Activated naive CD4-positive, alpha-beta T cell treated with anti-CD3 and anti-CD28 coated beads for 36 hours (primary cell): ENCODE measurements at regions not wholly inside any gene's neighbourhood (a gene's known extent, or its start where the extent isn't known, plus 50 kb on each side); places are given as distances from the start of the nearest gene placed in this dataset.

Source experiments
- CTCF ChIA-PET: fragments of 350-600 bp; sonication (Branson Sonifier 250); formaldehyde crosslinking; loops from one replicate; lab custom pipeline; 2021; ENCODE audit warnings: antibody characterized with exemption; lab: Charles Lee
- DNase-seq: peaks from one replicate; pipeline ENCODE4 v3.0.0-alpha.2; 2020
- H3K27ac Mint-ChIP-seq: one replicate; pipeline ENCODE4 v1.8.0; 2021; ENCODE audit warnings: mild to moderate bottlenecking, mixed read lengths
- H3K27me3 Mint-ChIP-seq: one replicate; pipeline ENCODE4 v1.8.0; 2021; ENCODE audit warnings: low read depth, mixed read lengths
- H3K36me3 Mint-ChIP-seq: one replicate; pipeline ENCODE4 v1.8.0; 2021; ENCODE audit warnings: low read depth, mixed read lengths
- H3K4me1 Mint-ChIP-seq: one replicate; pipeline ENCODE4 v1.8.0; 2021; ENCODE audit warnings: low read depth, mixed read lengths
- H3K4me3 Mint-ChIP-seq: one replicate; pipeline ENCODE4 v1.8.0; 2021; ENCODE audit warnings: mild to moderate bottlenecking, moderate library complexity, mixed read lengths
- H3K9me3 Mint-ChIP-seq: one replicate; pipeline ENCODE4 v1.8.0; 2021; ENCODE audit warnings: mixed read lengths
- intact Hi-C: fragments of 100-400 bp; cut with micrococcal nuclease; formaldehyde crosslinking; loops from one replicate; pipeline ENCODE4 v1.15.1; 2023

DNA sequence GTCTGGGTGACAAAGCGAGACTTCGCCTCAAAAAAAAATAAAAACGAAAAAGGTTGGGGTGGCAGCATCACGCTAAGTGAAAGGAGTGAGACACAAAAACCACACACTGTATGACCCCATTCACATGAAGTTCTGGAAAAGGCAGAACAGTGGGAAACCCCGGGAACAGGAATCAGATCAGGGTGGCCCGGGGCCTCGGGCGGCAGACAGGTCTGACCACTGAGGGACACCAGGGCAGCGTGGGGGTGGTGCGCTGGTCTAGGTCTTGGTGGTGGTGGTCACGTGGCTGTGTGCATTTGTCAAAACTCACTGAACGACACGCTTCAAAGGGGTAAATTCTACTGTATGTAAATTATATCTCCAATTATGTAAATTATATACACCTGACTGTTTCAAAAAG lies 79.7 kb upstream of the PRR20G start:
- Mint-ChIP-seq H3K27me3 (peaks cover 19% of the 10 kb centered on the region), H3K4me3 (no peak overlapping the region), H3K36me3 (no peaks in the 10 kb centered on the region), H3K4me1 (no peaks in the 10 kb centered on the region), H3K9me3 (no peaks in the 10 kb centered on the region), H3K27ac (no peak overlapping the region)
- intact Hi-C loops, result no loop called here
- no peak for DNase-seq
- CTCF ChIA-PET, result interaction anchor here (1.0 kb wide), 1 partner anchor 179 kb away, joined by 3 read pairs; no protein-coding TSS in a partner anchor

DNA sequence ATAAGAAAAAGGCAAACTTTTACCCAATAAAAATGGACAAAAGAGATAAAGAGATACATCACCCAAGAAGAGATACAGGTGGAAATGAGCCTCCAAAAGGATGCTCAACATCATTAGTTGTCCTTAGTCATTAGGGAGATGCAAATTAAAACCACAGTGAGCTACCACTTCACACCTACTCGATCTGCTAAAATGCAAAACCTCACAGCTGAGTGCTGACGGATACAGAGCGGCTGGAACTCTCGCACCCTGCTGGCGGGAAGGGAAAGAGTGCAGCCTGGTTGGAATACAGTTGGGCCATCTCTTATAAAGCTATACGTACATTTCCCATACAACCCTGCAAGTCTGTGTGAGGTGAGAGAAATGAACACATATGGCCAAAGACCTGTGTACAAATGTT lies 78.5 kb upstream of the PRR20G start:
- Mint-ChIP-seq H3K4me1 (no peaks in the 10 kb centered on the region), H3K9me3 (no peaks in the 10 kb centered on the region), H3K27ac (no peak overlapping the region), H3K4me3 (no peak overlapping the region), H3K27me3 (peaks cover 13% of the 10 kb centered on the region), H3K36me3 (no peaks in the 10 kb centered on the region)
- no peak for DNase-seq
- CTCF ChIA-PET, result no interaction called here
- intact Hi-C loops, result no loop called here

DNA sequence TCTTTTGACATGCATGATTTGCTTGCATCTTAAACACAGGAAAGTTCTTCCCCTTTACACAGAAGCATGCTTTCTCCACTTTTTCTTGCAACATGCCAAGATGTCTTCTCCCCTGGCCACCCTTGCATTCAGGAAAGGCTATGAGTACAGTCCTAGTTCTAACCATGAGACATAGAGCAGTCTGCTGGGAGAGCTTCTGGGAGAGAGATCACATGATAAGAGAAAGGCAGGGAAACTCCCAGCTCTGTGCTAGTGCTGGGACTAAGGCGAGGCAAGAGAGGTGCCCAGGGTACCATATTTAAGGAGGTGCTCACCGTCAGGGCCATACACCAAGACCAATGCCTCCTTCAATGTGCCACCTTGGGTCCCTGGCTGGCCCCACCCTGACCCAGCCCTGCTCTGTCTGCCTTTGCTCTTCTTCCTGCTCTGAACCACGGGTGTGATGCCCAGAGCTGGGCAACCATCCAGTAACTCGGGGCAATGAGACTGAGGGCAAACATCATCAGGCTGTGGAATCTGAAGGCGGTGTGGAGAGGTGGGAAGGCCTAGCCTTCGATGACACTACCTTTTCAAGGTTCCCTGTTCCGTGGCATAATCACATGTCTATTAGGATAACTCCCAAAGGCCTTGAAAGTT lies 77.4 kb upstream of the PRR20G start:
- DNase-seq, result no peak
- no peak overlapping the region for H3K27ac Mint-ChIP-seq
- CTCF ChIA-PET, result no interaction called here

DNA sequence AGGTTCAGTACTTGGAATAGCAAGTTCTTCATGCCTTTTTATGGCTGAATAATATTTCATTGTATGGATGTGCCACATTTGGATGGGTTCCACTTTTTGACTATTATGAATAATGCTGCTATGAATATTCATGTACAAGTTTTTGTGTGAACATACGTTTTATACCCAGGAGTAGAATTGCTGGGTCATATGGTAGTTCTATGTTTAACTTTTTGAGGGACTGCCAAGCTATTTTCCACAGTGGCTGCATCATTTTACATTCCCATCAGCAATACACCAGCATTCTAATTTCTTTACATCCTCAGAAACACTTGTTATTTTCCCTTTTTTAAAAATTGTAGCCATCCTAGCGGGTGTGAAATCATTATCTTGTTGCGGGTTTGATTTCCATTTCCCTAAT lies 76.0 kb upstream of the PRR20G start:
- H3K27me3 Mint-ChIP-seq, result peaks cover 8% of the 10 kb centered on the region
- intact Hi-C loops, result no loop called here
- no peak for DNase-seq
- H3K27ac Mint-ChIP-seq, result no peak overlapping the region
- H3K9me3 Mint-ChIP-seq, result no peaks in the 10 kb centered on the region
- H3K4me3 Mint-ChIP-seq, result no peak overlapping the region
- CTCF ChIA-PET, result no interaction called here
- H3K4me1 Mint-ChIP-seq, result no peaks in the 10 kb centered on the region
- H3K36me3 Mint-ChIP-seq, result no peaks in the 10 kb centered on the region

More for the DNA sequence above, 77.4 kb upstream of the PRR20G start:
- Mint-ChIP-seq H3K9me3 (no peaks in the 10 kb centered on the region), H3K36me3 (no peaks in the 10 kb centered on the region), H3K4me1 (no peaks in the 10 kb centered on the region), H3K4me3 (no peak overlapping the region), H3K27me3 (peaks cover 11% of the 10 kb centered on the region)
- intact Hi-C loops, result no loop called here

DNA sequence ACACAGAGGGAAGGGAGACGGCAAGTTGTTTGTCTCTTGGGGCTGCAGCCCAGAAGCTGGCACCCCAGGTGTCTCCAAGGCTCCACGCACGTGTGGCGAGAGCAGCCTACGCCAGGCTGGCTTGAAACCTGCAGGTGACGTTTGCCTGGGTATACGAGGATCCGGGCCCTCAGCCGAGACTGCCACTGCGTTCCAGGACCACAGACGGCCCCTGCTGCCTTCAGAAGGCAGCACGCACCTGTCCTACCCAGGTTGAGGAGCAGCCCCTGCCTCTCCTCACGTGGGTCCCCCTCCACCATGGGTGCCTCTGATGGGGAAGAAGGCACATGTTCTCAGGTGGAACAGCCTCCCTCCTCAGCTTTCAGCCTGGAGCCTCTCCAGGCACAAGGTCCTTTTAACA lies 75.3 kb upstream of the PRR20G start:
- Mint-ChIP-seq H3K27me3 (peaks cover 14% of the 10 kb centered on the region), H3K4me3 (no peak overlapping the region), H3K9me3 (no peaks in the 10 kb centered on the region), H3K4me1 (no peaks in the 10 kb centered on the region), H3K27ac (no peak overlapping the region), H3K36me3 (no peaks in the 10 kb centered on the region)
- DNase-seq, result no peak
- intact Hi-C loops, result no loop called here
- CTCF ChIA-PET, result no interaction called here

DNA sequence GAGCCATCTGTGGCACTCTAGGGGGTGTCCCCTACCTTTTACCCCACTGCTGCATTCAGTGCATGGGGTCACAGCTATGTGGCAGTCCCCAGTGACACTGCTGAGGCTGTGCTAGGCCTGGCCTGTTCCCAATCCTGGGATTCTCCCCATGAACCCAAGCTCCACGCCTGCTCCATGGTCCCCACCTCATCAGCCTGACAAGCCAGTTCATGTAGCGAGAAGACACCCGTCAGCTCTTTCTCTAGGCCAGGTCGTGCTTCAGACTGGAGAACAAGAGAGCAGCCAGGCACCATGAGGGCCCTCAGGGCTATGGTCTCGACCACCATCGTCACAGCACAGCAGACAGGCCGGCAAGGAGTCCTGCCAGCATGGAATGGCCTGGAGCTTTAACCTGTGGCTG lies 72.8 kb upstream of the PRR20G start:
- H3K27ac Mint-ChIP-seq, result no peak overlapping the region
- no peaks in the 10 kb centered on the region for H3K36me3 Mint-ChIP-seq
- DNase-seq, result no peak
- no peak overlapping the region for H3K4me3 Mint-ChIP-seq
- no peaks in the 10 kb centered on the region for H3K4me1 Mint-ChIP-seq
- peaks cover 14% of the 10 kb centered on the region for H3K9me3 Mint-ChIP-seq
- peaks cover 10% of the 10 kb centered on the region for H3K27me3 Mint-ChIP-seq
- intact Hi-C loops, result no loop called here
- CTCF ChIA-PET, result no interaction called here

DNA sequence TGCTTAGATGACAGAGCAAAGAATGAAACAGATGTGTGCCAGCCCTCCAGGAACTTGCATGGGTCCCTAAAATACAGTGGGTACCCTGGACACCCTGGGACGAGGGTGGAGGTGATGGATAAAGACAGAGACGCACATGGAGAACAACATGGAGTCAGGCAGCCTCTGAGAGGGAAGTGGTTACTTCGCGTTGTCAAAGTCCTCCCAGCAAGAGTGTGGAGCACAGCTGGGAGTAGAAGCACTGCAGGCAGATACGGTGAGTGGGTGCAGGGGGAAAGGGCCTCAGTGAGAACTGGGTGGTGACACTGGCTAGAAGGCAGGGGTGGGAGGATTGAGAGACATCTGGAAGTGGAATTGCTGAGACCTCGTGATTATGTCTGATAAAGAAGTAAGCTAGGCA lies 70.8 kb upstream of the PRR20G start:
- CTCF ChIA-PET, result interaction anchor here (0.6 kb wide), 1 partner anchor 190 kb away, joined by 3 read pairs; no protein-coding TSS in a partner anchor
- Mint-ChIP-seq H3K4me3 (no peak overlapping the region), H3K4me1 (no peaks in the 10 kb centered on the region), H3K9me3 (peaks cover 14% of the 10 kb centered on the region), H3K27ac (no peak overlapping the region), H3K27me3 (peaks cover 5% of the 10 kb centered on the region), H3K36me3 (no peaks in the 10 kb centered on the region)
- no peak for DNase-seq
- intact Hi-C loops, result no loop called here

DNA sequence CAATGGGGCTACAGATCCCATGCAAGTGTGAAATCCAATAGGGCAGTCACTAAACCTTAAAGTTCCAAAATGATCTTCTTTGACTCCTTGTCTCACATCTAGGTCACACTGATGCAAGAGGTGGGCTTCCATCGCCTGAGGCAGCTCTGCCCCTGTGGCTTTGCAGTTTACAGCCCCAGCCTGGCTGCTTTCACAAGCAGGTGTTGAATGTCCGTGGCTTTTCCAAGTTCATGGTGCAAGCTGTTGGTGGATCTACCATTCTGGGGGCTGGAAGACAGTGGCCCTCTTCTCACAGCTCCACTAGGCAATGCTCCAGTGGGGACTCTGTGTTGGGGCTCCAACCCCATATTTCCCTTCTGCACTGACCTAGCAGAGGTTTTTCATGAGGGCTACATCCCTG lies 68.5 kb upstream of the PRR20G start:
- H3K27me3 Mint-ChIP-seq, result peaks cover 8% of the 10 kb centered on the region
- CTCF ChIA-PET, result interaction anchor here (0.6 kb wide), 1 partner anchor 596 kb away, joined by 3 read pairs; no protein-coding TSS in a partner anchor
- H3K9me3 Mint-ChIP-seq, result peaks cover 14% of the 10 kb centered on the region
- H3K4me1 Mint-ChIP-seq, result no peaks in the 10 kb centered on the region
- H3K27ac Mint-ChIP-seq, result no peak overlapping the region
- H3K4me3 Mint-ChIP-seq, result no peak overlapping the region
- H3K36me3 Mint-ChIP-seq, result no peaks in the 10 kb centered on the region
- intact Hi-C loops, result no loop called here
- DNase-seq, result no peak

DNA sequence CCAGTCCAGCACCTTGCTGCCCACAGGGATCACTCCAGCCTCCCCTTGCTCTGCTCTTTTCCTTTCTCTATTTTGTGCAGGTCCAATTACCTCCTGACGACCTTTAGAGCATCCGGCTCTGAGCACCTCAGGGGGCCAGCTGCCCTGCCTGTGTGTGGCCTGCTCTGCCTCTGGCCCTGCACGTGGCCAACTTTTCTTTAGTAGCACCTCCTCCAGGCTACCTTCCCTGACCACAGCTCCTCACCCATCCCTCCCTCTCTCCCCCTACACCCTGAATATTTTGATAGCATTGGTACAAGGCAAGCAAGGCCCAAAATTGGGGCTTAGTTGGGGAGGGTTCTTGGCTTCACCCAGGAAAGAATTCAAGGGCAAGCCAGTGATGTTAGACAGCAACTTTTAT lies 66.9 kb upstream of the PRR20G start:
- no peaks in the 10 kb centered on the region for H3K36me3 Mint-ChIP-seq

DNA sequence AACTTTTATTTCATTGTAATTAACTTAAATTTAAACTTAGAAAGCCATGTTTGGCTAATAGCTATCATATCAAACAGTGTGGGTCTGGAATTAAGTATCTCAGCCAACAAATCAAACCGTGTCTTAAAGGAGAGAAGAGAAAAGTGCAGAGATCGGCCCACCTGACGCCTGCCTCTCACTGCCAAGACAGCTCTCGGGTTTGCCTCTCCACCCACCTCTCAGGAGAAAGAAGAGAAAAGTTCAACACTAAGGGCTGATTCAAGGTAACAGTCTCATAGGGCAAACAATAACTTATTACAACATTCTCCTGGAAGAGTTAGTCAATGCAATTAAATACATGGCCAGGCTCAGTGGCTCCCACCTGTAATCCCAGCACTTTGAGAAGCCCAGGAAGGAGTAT lies 64.8 kb upstream of the PRR20G start:
- Mint-ChIP-seq H3K27me3 (peaks cover 12% of the 10 kb centered on the region), H3K36me3 (no peaks in the 10 kb centered on the region), H3K27ac (no peak overlapping the region), H3K4me3 (no peak overlapping the region), H3K4me1 (no peaks in the 10 kb centered on the region), H3K9me3 (peaks cover 14% of the 10 kb centered on the region)
- no peak for DNase-seq
- intact Hi-C loops, result no loop called here
- CTCF ChIA-PET, result no interaction called here

More for the DNA sequence above, 66.9 kb upstream of the PRR20G start:
- Mint-ChIP-seq H3K4me1 (no peaks in the 10 kb centered on the region), H3K4me3 (no peak overlapping the region), H3K9me3 (peaks cover 14% of the 10 kb centered on the region), H3K27me3 (peaks cover 17% of the 10 kb centered on the region), H3K27ac (no peak overlapping the region)
- intact Hi-C loops, result no loop called here
- no peak for DNase-seq
- CTCF ChIA-PET, result no interaction called here

DNA sequence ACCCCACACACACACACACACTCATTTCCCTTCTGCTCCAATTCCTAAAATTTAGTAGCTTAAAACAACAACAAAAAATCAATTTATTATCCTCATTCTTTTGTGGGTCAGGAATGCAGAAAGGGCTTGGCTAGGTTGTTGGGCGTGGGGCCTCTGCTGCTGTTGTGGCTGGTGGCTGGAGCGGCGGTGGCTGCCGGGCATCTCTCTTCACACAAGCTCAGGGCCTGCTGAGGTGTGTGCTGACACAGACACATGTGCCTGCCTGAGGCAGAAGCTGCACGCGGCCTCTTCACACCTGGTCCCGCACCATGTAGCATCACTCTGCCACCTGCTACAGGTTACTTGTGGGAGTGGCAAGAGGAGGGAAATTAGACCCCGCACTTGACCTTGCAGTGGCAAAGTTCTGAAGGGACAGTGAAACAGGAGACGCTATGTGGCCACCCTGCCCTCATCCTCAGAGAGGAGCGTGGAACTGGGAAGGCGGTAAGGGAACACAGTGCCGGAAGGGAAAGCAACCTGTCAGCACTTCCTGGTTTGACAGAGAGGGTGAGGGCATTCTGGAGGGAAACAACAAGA lies 64.0 kb upstream of the PRR20G start:
- Mint-ChIP-seq H3K4me3 (no peak overlapping the region), H3K27me3 (peaks cover 12% of the 10 kb centered on the region), H3K9me3 (peaks cover 8% of the 10 kb centered on the region), H3K36me3 (no peaks in the 10 kb centered on the region), H3K4me1 (no peaks in the 10 kb centered on the region), H3K27ac (no peak overlapping the region)
- intact Hi-C loops, result no loop called here
- DNase-seq, result no peak
- CTCF ChIA-PET, result no interaction called here

DNA sequence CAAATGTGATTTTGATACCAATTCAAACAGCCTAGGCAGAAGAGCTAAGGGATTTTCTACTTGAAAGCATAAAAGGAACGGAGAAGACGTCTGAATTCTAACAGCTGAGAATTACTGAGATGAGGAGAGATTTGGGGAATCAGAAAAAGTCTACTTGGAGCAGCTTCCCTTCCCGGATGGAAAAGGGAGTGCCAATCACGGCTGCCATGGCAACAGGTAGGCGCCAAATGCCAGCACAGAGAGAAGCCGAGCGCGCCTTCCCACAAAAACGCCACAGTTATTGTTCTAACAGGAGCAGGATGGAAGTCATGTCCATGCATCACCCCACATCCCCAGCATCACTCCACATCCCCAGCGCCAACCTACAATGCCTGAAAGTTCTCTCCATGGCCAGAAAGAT lies 63.5 kb upstream of the PRR20G start:
- Mint-ChIP-seq H3K27me3 (peaks cover 15% of the 10 kb centered on the region), H3K9me3 (peaks cover 7% of the 10 kb centered on the region), H3K4me1 (no peaks in the 10 kb centered on the region), H3K4me3 (no peak overlapping the region), H3K27ac (no peak overlapping the region), H3K36me3 (no peaks in the 10 kb centered on the region)
- CTCF ChIA-PET, result no interaction called here
- intact Hi-C loops, result no loop called here
- no peak for DNase-seq
